ENCODE measurements at regions not wholly inside any gene's neighbourhood (a gene's known extent, or its start where the extent isn't known, plus 50 kb on each side); places are given as distances from the start of the nearest gene placed in this dataset.

- DNase-seq = no peak
These were observed 205.5 kb upstream of the ARSJ start for GRCh38 chr4:114184901-114185300.

DNA sequence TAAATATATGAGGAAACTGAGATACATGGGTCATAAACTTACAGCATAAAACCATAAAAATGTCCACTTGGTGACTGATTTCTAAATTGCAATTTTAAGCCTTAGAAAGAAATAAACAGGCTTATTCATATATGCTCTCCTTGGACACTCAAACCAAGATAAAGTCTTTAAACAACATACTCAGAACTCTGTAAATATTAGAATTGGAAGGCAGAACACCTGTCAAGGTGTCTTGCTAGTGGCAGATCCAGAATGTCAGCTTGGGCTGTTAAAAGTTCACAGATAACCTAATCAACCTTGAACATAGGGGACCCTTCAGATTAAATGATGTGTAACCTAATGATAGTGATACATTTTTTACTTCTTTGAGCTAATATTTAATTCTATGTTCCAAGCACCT lies 208.1 kb upstream of the ARSJ start:
- no peak for DNase-seq

GRCh38 chr4:114191496-114191895 lies 212.0 kb upstream of the ARSJ start:
- no peak for DNase-seq

- no peak for DNase-seq
These were observed 213.4 kb upstream of the ARSJ start for GRCh38 chr4:114192854-114193253.

DNA sequence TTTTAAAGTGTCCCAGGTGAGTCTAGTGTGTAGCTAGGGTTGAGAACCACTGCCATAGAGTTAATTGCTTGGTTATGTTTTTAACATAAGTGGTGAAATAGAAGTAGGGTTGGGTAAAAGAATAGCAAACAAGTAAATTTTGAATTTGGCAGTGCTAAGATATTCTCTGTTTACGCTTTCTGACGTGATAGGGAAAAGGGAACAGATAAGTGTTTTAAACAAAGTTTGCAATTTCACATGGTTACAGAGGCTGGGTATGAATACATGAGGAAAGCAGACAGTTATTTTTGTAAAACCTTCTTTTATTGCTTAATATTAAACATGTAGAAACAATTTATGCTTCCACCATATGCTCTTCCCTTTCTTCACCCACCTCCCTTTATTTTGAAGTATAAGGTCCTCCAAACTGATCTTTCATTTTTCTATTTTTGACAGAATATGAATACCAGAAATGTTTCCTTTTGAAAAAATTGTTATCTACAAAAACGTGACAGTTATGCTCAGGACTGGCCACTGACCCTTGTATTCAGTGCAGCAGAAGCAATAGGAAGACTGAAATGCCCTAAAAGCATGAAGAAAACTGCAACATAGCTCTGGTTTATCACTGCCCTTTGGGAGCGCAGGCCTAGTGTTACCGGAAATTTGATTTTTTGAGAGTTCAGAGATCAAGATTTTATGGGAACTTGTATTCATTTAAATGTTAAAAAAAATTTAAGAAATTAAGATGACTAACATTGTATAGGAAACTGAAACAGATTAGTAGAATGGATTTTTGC lies 214.4 kb upstream of the ARSJ start:
- no peak for DNase-seq

- no peak for DNase-seq
These were observed 217.2 kb upstream of the ARSJ start for GRCh38 chr4:114196606-114197005.

GRCh38 chr4:114200026-114200425 lies 220.6 kb upstream of the ARSJ start:
- no peak for DNase-seq

- DNase-seq = no peak
These were observed 225.8 kb upstream of the ARSJ start for GRCh38 chr4:114205261-114205660.

DNA sequence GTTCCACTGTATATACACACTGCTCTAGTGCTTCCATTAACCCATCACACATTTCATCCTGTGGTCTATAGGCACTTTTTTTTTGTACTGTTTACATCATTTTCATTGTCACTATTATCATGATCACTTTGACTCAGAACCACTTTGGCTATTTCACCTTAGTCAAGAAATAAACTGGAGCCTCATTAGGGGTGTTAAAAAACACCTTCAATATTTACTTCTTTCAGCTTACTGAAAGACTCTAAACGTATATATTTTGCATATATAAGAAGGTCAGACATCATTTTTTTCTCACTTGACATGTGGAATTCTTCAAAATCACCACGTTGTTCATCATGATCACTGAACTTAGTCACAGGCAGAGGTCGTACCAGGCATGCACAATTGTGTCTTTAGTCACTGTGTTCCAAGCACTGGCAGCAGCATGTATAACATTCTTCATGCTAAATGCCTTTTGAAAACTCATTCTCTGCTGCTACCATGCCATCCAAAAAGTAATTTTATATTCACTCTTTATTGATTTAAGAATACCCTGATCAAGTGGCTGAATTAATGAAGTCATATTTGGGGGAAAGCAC lies 229.2 kb upstream of the ARSJ start:
- DNase-seq = no peak

GRCh38 chr4:114209584-114209983 lies 230.1 kb upstream of the ARSJ start:
- DNase-seq = no peak

- no peak for DNase-seq
These were observed 232.1 kb upstream of the ARSJ start for GRCh38 chr4:114211556-114211955.

- no peak for DNase-seq
These were observed 237.8 kb upstream of the ARSJ start for GRCh38 chr4:114217150-114217817.

DNA sequence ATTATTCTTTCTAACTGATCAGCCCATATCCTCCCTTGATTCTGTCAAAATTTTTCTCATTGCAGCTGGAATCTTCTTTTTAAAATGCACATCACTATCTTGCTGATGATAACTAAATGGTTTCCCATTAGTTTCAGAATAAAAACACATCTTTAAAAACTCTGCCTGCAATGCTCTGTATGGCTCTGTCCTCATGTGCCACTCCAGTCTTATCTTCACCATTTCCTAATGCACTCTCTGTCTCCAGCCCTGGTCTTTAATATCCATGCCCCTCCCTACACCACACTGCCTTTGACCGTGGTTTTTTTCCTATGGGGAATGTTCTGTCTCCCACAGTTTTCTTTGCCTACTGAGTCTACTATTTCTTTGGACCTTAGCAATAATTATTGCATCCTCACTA lies 244.1 kb upstream of the ARSJ start:
- no peak for DNase-seq

DNA sequence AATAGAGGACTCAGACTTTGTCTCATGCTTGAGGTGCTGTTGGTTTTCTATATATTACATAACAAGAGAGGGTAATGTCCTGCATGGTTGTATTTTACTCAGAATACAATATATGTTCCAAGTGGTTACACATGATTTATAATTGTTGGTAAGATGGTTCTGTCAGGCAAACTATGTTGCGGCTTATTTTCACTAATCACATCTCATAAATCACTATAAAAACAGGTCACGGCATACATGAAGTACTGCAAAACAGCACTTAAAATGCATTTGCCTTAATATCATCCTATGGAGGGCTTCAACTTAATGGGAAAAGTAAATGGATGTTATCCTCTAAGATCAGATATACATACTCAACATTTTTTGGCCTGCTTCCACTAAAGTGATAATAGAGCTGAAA lies 246.0 kb upstream of the ARSJ start:
- DNase-seq = no peak

- DNase-seq = no peak
These were observed 246.7 kb upstream of the ARSJ start for GRCh38 chr4:114226179-114226578.

- no peak for DNase-seq
These were observed 247.7 kb upstream of the ARSJ start for GRCh38 chr4:114226968-114227760.

DNA sequence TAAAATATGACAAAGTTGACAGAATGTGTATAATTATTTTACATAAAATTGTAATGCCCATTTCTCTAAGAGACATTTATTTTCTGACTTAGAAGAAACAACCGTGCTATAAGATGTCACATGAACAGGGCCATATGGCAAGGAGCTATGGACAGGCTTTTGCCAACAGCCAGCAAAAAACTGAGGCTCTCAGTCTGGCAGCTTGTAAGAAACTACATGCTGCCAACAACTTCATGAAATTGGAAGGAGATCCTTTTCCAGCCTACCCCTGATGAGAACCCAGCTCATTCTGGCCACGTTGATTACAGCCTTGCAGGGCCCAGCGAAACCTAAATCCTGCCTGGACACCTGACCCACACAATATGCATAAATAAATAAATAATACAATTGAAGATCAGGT lies 250.3 kb upstream of the ARSJ start:
- DNase-seq = no peak

GRCh38 chr4:114236171-114236769 lies 256.8 kb upstream of the ARSJ start:
- no peak for DNase-seq

DNA sequence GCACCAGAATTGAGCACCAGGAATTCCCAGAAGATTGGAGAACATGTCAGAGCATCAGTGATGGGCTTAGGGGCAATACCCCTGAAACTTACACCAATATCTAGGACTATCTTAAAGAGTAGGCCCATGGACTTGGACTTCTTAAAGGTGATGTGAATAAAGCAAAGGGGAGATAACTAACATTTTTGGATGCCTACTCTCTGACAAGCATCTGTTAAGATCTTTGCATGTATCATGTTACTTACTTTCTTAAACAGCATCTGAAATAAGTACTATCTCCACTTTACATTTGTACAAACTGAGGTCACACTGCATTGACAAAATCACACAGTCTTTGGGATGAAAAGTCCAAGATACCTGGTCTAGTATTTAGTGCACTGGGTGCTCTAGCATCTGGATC lies 258.6 kb upstream of the ARSJ start:
- DNase-seq = no peak

DNA sequence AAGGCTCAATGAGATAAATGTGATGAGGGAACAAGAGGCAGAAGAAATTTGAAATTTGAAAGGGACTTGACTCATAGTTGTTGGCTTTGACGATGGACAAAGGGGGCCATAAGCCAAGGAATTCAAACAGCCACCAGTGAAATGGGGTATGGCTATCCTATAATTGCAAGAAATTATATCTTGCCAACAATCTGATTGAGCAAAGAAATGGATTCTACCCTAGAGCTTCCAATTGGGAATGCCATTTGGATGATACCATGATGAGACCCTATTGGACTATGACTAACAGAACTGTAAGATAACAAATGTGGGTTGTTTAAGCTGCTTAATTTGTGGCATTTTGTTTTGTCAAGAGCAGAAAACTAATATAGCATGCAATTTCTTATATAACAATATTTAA lies 270.1 kb upstream of the ARSJ start:
- no peak for DNase-seq

DNA sequence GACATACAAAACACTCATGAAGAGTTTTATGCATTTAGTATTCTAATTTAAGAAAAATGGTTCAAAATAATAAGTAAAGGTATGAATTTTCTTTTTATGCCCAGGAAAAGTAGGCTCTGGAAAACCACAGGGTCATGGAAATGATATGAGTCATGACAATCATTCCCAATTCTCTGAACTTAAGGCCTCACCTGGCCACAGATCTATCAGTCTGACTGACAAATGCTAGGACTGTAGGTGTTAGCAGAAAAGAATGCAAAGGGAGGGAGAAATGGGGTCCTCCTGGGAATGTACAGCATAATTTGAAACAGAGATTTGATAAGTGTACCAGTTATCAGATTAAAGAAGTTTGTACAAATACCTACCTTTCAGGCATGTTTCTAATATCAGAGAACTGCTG lies 270.5 kb upstream of the ARSJ start:
- no peak for DNase-seq

GRCh38 chr4:114250439-114250891 lies 271.0 kb upstream of the ARSJ start:
- no peak for DNase-seq

- DNase-seq = no peak
These were observed 271.6 kb upstream of the ARSJ start for GRCh38 chr4:114251020-114251419.

Measured in GOT3 (cell line).